ENCODE measurements at regions not wholly inside any gene's neighbourhood (a gene's known extent, or its start where the extent isn't known, plus 50 kb on each side); places are given as distances from the start of the nearest gene placed in this dataset.
"Not testable (repeated sequence)": the region's sequence is repeated elsewhere in the genome, so short reads cannot be mapped to it uniquely, and the experiment has no call there.

DNA sequence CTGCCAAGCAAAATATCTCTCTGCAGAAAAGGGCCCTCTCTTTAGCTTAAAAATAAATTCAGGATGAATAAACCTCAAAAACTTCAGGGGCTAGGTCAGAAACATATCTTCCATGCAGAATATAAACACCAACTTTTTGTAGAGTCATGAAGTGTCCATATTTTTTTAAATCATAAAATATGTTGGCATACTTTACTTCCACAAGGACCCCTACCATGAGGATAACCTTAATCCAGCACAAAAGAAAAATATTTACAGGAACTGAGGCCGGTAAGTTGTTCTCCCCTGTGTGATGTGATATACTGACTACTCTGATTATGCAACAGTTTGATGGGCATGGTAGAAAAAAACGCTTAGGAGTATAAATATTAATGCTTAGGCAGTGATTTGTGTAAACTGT is 264.8 kb upstream of the CDH11 start:
- Histone ChIP-seq H3K27me3 (ENCODE audit: control insufficient read depth, insufficient read depth, low read length) (no peaks in the 10 kb centered on the region), H3K4me3 (ENCODE audit: low read depth, low read length) (no peak overlapping the region), H3K9me3 (ENCODE audit: control insufficient read depth, insufficient read depth, low read length) (peaks cover 2% of the 10 kb centered on the region), H3K4me1 (ENCODE audit: control insufficient read depth, insufficient read depth, low read length) (no peaks in the 10 kb centered on the region), H3K27ac (ENCODE audit: low read depth, low read length) (no peak overlapping the region), H3K36me3 (ENCODE audit: control insufficient read depth, insufficient read depth, low read length) (no peaks in the 10 kb centered on the region)
- no CpG with 5 or more reads among the region's 2 CpGs for WGBS (ENCODE audit: insufficient coverage)
- no peak for DNase-seq (ENCODE audit: low read depth in 4 of 6, low spot score in 6 of 6)

- H3K36me3 ChIP-seq (ENCODE audit: control insufficient read depth, insufficient read depth, low read length), result no peaks in the 10 kb centered on the region
- no CpG with 5 or more reads among the region's 1 CpG for WGBS (ENCODE audit: insufficient coverage)
- H3K9me3 ChIP-seq (ENCODE audit: control insufficient read depth, insufficient read depth, low read length), result peaks cover 2% of the 10 kb centered on the region
- no peak overlapping the region for H3K27ac ChIP-seq (ENCODE audit: low read depth, low read length)
- DNase-seq (ENCODE audit: low read depth in 4 of 6, low spot score in 6 of 6), result no peak
- no peak overlapping the region for H3K4me3 ChIP-seq (ENCODE audit: low read depth, low read length)
- no peaks in the 10 kb centered on the region for H3K27me3 ChIP-seq (ENCODE audit: control insufficient read depth, insufficient read depth, low read length)
- H3K4me1 ChIP-seq (ENCODE audit: control insufficient read depth, insufficient read depth, low read length), result no peaks in the 10 kb centered on the region
These were observed 262.6 kb upstream of the CDH11 start for GRCh38 chr16:65384441-65384840.

DNA sequence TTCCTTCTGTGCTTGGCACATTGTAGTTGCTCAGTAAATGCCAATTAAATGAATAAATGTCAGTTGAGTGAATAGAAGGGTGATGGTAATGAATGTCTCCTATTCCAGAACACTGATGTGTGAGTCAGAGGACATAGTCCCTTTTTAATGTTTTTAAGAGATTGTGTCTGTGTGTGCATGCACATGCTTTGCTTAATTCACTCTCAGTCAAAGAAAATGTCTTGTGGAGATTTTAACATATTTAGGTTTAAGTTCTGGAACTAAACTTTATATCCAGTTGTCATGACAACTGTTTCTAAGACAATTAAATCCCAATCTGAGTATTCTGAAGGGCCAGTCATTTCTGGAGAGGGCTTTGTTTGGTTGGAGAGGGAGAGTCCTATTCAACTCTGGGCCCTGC is 255.3 kb upstream of the CDH11 start:
- no peaks in the 10 kb centered on the region for H3K27me3 ChIP-seq (ENCODE audit: control insufficient read depth, insufficient read depth, low read length)
- DNase-seq (ENCODE audit: low read depth in 4 of 6, low spot score in 6 of 6), result peak in 2 of 6 donors; percentile 17 to 35
- H3K36me3 ChIP-seq (ENCODE audit: control insufficient read depth, insufficient read depth, low read length), result no peaks in the 10 kb centered on the region
- no peak overlapping the region for H3K4me3 ChIP-seq (ENCODE audit: low read depth, low read length)
- no peaks in the 10 kb centered on the region for H3K9me3 ChIP-seq (ENCODE audit: control insufficient read depth, insufficient read depth, low read length)
- no peaks in the 10 kb centered on the region for H3K4me1 ChIP-seq (ENCODE audit: control insufficient read depth, insufficient read depth, low read length)
- H3K27ac ChIP-seq (ENCODE audit: low read depth, low read length), result no peak overlapping the region

- Histone ChIP-seq H3K36me3 (ENCODE audit: control insufficient read depth, insufficient read depth, low read length) (no peaks in the 10 kb centered on the region), H3K4me1 (ENCODE audit: control insufficient read depth, insufficient read depth, low read length) (no peaks in the 10 kb centered on the region), H3K27ac (ENCODE audit: low read depth, low read length) (no peak overlapping the region), H3K4me3 (ENCODE audit: low read depth, low read length) (no peak overlapping the region), H3K27me3 (ENCODE audit: control insufficient read depth, insufficient read depth, low read length) (no peaks in the 10 kb centered on the region), H3K9me3 (ENCODE audit: control insufficient read depth, insufficient read depth, low read length) (no peaks in the 10 kb centered on the region)
- WGBS (ENCODE audit: insufficient coverage), result 100% methylated on average over 1 of the region's 3 CpGs
- no peak for DNase-seq (ENCODE audit: low read depth in 4 of 6, low spot score in 6 of 6)
These were observed 254.7 kb upstream of the CDH11 start for GRCh38 chr16:65376601-65377000.

- no peaks in the 10 kb centered on the region for H3K36me3 ChIP-seq (ENCODE audit: control insufficient read depth, insufficient read depth, low read length)
- H3K27ac ChIP-seq (ENCODE audit: low read depth, low read length), result no peak overlapping the region
- no peak overlapping the region for H3K4me3 ChIP-seq (ENCODE audit: low read depth, low read length)
- no CpG with 5 or more reads among the region's 1 CpG for WGBS (ENCODE audit: insufficient coverage)
- DNase-seq (ENCODE audit: low read depth in 4 of 6, low spot score in 6 of 6), result no peak
- H3K27me3 ChIP-seq (ENCODE audit: control insufficient read depth, insufficient read depth, low read length), result no peaks in the 10 kb centered on the region
- no peaks in the 10 kb centered on the region for H3K9me3 ChIP-seq (ENCODE audit: control insufficient read depth, insufficient read depth, low read length)
- H3K4me1 ChIP-seq (ENCODE audit: control insufficient read depth, insufficient read depth, low read length), result no peaks in the 10 kb centered on the region
These were observed 253.8 kb upstream of the CDH11 start for GRCh38 chr16:65375651-65376050.

GRCh38 chr16:65373097-65373496 is 251.2 kb upstream of the CDH11 start:
- no peaks in the 10 kb centered on the region for H3K4me1 ChIP-seq (ENCODE audit: control insufficient read depth, insufficient read depth, low read length)
- no peaks in the 10 kb centered on the region for H3K36me3 ChIP-seq (ENCODE audit: control insufficient read depth, insufficient read depth, low read length)
- no peak overlapping the region for H3K4me3 ChIP-seq (ENCODE audit: low read depth, low read length)
- no peaks in the 10 kb centered on the region for H3K9me3 ChIP-seq (ENCODE audit: control insufficient read depth, insufficient read depth, low read length)
- H3K27ac ChIP-seq (ENCODE audit: low read depth, low read length), result no peak overlapping the region
- 65% methylated on average over 3 of the region's 3 CpGs for WGBS (ENCODE audit: insufficient coverage)
- no peaks in the 10 kb centered on the region for H3K27me3 ChIP-seq (ENCODE audit: control insufficient read depth, insufficient read depth, low read length)
- peak in 1 of 6 donors; percentile 9 for DNase-seq (ENCODE audit: low read depth in 4 of 6, low spot score in 6 of 6)

GRCh38 chr16:65372171-65372570 is 250.3 kb upstream of the CDH11 start:
- H3K27ac ChIP-seq (ENCODE audit: low read depth, low read length), result no peak overlapping the region
- H3K36me3 ChIP-seq (ENCODE audit: control insufficient read depth, insufficient read depth, low read length), result no peaks in the 10 kb centered on the region
- H3K4me3 ChIP-seq (ENCODE audit: low read depth, low read length), result no peak overlapping the region
- no peaks in the 10 kb centered on the region for H3K27me3 ChIP-seq (ENCODE audit: control insufficient read depth, insufficient read depth, low read length)
- H3K4me1 ChIP-seq (ENCODE audit: control insufficient read depth, insufficient read depth, low read length), result no peaks in the 10 kb centered on the region
- no peaks in the 10 kb centered on the region for H3K9me3 ChIP-seq (ENCODE audit: control insufficient read depth, insufficient read depth, low read length)
- no peak for DNase-seq (ENCODE audit: low read depth in 4 of 6, low spot score in 6 of 6)

DNA sequence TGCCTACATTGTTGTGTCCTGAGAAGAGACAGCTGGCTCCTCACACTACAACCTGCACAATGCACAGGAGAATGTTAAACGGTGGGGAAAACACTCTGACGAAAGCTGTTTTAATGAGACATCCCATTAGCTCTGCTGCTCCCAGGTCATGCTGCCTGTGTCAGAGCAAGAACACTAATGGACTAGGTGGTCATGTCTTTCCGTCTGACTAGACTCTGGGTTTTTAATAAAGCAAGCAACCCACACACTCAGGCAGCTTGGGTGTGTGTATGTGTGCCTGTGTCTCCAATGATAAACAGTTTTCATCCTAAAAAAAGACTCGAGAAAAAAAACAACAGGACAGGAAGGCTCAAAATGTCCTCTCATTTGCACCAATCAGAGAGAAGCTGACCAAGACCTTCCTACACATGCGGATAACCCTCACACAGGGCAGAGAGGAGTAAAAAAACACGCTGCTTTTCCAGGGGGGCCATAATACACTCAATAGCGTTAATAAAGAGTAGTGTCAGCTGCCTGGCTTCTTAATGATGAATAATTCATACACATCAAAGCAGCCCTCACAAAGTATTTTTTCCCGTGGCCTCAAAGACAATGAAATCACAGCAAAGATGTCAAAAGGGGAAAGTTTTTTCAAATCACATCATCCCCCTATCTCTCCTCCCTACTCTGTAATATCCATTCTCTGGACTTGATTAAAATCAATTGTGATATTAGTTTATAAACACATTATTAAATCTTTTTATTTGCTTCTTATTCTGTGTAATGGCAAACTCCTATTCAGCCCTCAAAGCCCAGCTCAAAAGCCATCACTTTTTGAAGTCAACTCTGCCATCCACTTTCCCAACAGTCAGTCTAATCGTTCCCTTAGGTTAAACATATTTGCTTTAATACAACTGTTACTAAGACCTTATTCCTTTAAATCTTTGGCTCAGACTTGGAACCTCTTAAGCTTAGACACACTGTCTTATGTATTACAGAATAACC is 244.2 kb upstream of the CDH11 start:
- Histone ChIP-seq H3K27ac (ENCODE audit: low read depth, low read length) (no peak overlapping the region), H3K9me3 (ENCODE audit: control insufficient read depth, insufficient read depth, low read length) (no peaks in the 10 kb centered on the region), H3K4me3 (ENCODE audit: low read depth, low read length) (no peak overlapping the region), H3K36me3 (ENCODE audit: control insufficient read depth, insufficient read depth, low read length) (no peaks in the 10 kb centered on the region), H3K4me1 (ENCODE audit: control insufficient read depth, insufficient read depth, low read length) (no peaks in the 10 kb centered on the region), H3K27me3 (ENCODE audit: control insufficient read depth, insufficient read depth, low read length) (no peaks in the 10 kb centered on the region)
- no peak for DNase-seq (ENCODE audit: low read depth in 4 of 6, low spot score in 6 of 6)
- 60% methylated on average over 5 of the region's 9 CpGs for WGBS (ENCODE audit: insufficient coverage)

- not testable (repeated sequence) for H3K4me1 ChIP-seq (ENCODE audit: control insufficient read depth, insufficient read depth, low read length); H3K36me3 ChIP-seq (ENCODE audit: control insufficient read depth, insufficient read depth, low read length); H3K4me3 ChIP-seq (ENCODE audit: low read depth, low read length); DNase-seq (ENCODE audit: low read depth in 4 of 6, low spot score in 6 of 6); H3K27me3 ChIP-seq (ENCODE audit: control insufficient read depth, insufficient read depth, low read length); H3K9me3 ChIP-seq (ENCODE audit: control insufficient read depth, insufficient read depth, low read length); H3K27ac ChIP-seq (ENCODE audit: low read depth, low read length)
- 94% methylated on average over 13 of the region's 14 CpGs for WGBS (ENCODE audit: insufficient coverage)
These were observed 234.9 kb upstream of the CDH11 start for GRCh38 chr16:65356721-65357120.

DNA sequence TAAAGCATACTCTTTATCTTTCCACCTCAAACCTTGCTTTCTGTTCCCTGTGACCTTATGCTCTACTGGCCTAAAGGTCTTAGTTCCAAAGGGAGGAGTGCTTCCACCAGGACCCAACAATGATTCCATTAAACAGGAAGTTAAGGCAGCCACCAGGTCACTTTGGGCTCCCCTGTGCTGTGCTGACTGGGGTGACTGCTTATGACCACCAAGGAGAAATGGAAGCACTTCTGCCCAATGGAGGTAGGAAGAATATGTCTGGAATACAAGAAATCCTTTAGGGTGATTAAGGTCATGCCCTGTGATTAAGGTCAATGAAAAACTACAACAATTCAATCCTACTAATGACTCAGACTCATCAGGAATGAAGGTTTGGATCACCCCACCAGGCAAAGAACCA is 233.8 kb upstream of the CDH11 start:
- H3K4me3 ChIP-seq (ENCODE audit: low read depth, low read length), result no peak overlapping the region
- no peaks in the 10 kb centered on the region for H3K36me3 ChIP-seq (ENCODE audit: control insufficient read depth, insufficient read depth, low read length)
- no peaks in the 10 kb centered on the region for H3K4me1 ChIP-seq (ENCODE audit: control insufficient read depth, insufficient read depth, low read length)
- no peak overlapping the region for H3K27ac ChIP-seq (ENCODE audit: low read depth, low read length)
- no peaks in the 10 kb centered on the region for H3K9me3 ChIP-seq (ENCODE audit: control insufficient read depth, insufficient read depth, low read length)
- H3K27me3 ChIP-seq (ENCODE audit: control insufficient read depth, insufficient read depth, low read length), result no peaks in the 10 kb centered on the region
- DNase-seq (ENCODE audit: low read depth in 4 of 6, low spot score in 6 of 6), result no peak
